Activated CD8-positive, alpha-beta T cell treated with anti-CD3 and anti-CD28 coated beads for 36 hours (primary cell): ENCODE measurements at regions not wholly inside any gene's neighbourhood (a gene's known extent, or its start where the extent isn't known, plus 50 kb on each side); places are given as distances from the start of the nearest gene placed in this dataset.

Experiments used
- ATAC-seq: fragments of 200-7000 bp; cut with Tn5 transposase; one replicate; pipeline ENCODE4 v1.10.0; 2021; ENCODE audit warnings: mild to moderate bottlenecking, moderate library complexity
- CTCF ChIA-PET: fragments of 350-600 bp; sonication (Branson Sonifier 250); formaldehyde crosslinking; loops from one replicate; lab custom pipeline; 2021; ENCODE audit warnings: antibody characterized with exemption; lab: Charles Lee
- POLR2A ChIA-PET: fragments of 350-600 bp; sonication (Branson Sonifier 250); formaldehyde crosslinking; loops from one replicate; lab custom pipeline; 2021; ENCODE audit warnings: antibody characterized with exemption; lab: Charles Lee
- DNase-seq: peaks from one replicate; pipeline ENCODE4 v3.0.0-alpha.2; 2020
- H3K27ac Mint-ChIP-seq: one replicate; pipeline ENCODE4 v1.8.0; 2021; ENCODE audit warnings: mild to moderate bottlenecking, mixed read lengths
- H3K27me3 Mint-ChIP-seq: one replicate; pipeline ENCODE4 v1.8.0; 2021; ENCODE audit warnings: mixed read lengths
- H3K36me3 Mint-ChIP-seq: one replicate; pipeline ENCODE4 v1.8.0; 2021; ENCODE audit warnings: low read depth, mixed read lengths
- H3K4me1 Mint-ChIP-seq: one replicate; pipeline ENCODE4 v1.8.0; 2021; ENCODE audit warnings: low read depth, mixed read lengths
- H3K4me3 Mint-ChIP-seq: one replicate; pipeline ENCODE4 v1.8.0; 2021; ENCODE audit warnings: mild to moderate bottlenecking, moderate library complexity, mixed read lengths
- H3K9me3 Mint-ChIP-seq: one replicate; pipeline ENCODE4 v1.8.0; 2021; ENCODE audit warnings: mixed read lengths
- intact Hi-C: fragments of 100-400 bp; cut with micrococcal nuclease; formaldehyde crosslinking; loops from one replicate; pipeline ENCODE4 v1.10.0; 2022
- TF ChIP-seq, protein P1 (sequence below): fragments of 200-600 bp; IDR thresholded peaks from one replicate; pipeline ENCODE4 v1.8.0; 2022; ENCODE audit warnings: antibody characterized with exemption, mild to moderate bottlenecking

DNA sequence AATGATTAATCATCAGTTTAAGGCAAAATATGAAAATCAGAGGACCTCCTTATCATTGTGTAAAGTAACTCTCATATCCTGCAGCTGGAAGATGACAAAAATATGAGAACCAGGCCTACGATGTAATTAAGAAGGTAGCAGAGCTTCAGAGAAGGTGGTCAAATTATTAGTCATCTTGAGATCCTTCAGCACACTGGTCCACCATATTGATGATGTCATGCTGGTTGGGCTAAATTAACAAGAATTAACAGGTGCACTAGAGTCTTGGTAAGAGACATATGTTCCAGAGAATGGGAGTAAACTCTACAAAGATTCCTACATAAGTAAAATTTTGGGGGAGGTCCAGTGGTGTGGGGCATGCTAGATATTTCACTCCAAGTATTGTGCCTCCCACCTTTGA is 112.8 kb downstream of the OTOR start:
- Mint-ChIP-seq H3K4me1 (no peaks in the 10 kb centered on the region), H3K36me3 (no peaks in the 10 kb centered on the region), H3K4me3 (no peak overlapping the region), H3K9me3 (peaks cover 4% of the 10 kb centered on the region), H3K27me3 (peaks cover 8% of the 10 kb centered on the region), H3K27ac (no peak overlapping the region)
- intact Hi-C loops, result no loop called here
- ChIA-PET CTCF (no interaction called here), POLR2A (no interaction called here)
- DNase-seq, result no peak
- no peak for ATAC-seq
- TF ChIP-seq, protein P1, sequence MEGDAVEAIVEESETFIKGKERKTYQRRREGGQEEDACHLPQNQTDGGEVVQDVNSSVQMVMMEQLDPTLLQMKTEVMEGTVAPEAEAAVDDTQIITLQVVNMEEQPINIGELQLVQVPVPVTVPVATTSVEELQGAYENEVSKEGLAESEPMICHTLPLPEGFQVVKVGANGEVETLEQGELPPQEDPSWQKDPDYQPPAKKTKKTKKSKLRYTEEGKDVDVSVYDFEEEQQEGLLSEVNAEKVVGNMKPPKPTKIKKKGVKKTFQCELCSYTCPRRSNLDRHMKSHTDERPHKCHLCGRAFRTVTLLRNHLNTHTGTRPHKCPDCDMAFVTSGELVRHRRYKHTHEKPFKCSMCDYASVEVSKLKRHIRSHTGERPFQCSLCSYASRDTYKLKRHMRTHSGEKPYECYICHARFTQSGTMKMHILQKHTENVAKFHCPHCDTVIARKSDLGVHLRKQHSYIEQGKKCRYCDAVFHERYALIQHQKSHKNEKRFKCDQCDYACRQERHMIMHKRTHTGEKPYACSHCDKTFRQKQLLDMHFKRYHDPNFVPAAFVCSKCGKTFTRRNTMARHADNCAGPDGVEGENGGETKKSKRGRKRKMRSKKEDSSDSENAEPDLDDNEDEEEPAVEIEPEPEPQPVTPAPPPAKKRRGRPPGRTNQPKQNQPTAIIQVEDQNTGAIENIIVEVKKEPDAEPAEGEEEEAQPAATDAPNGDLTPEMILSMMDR, result no peak

GRCh38 chr20:16861708-16862107 is 113.5 kb downstream of the OTOR start:
- Mint-ChIP-seq H3K4me1 (no peaks in the 10 kb centered on the region), H3K4me3 (no peak overlapping the region), H3K27me3 (peaks cover 8% of the 10 kb centered on the region), H3K27ac (no peak overlapping the region), H3K36me3 (no peaks in the 10 kb centered on the region), H3K9me3 (peaks cover 4% of the 10 kb centered on the region)
- TF ChIP-seq, protein P1, result no peak
- CTCF ChIA-PET, result no interaction called here
- POLR2A ChIA-PET, result no interaction called here
- DNase-seq, result no peak
- intact Hi-C loops, result no loop called here
- no peak for ATAC-seq

DNA sequence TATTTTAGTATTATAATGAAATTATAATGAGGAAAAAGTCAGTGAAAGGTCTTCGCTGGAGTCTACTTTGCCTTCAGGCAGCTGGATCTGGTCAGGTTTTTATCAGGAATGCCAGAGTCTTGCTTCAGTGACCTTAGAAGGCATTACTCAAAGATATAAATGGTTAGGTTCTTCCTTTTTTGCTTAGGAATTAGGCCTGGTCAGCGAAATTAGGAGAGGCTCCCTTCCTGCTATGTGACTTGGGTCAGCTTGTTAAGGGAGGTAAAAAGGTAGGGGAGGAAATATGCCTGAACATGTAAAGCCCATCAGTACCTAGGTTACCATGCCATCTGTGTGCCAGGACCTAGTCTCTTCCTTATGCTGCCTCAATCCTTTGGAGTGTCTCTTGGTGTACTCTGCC is 115.1 kb downstream of the OTOR start:
- ATAC-seq (no peak), DNase-seq (no peak)
- H3K27ac Mint-ChIP-seq, result no peak overlapping the region
- H3K36me3 Mint-ChIP-seq, result no peaks in the 10 kb centered on the region
- peaks cover 6% of the 10 kb centered on the region for H3K27me3 Mint-ChIP-seq
- intact Hi-C loops, result no loop called here
- no peaks in the 10 kb centered on the region for H3K9me3 Mint-ChIP-seq
- ChIA-PET POLR2A (no interaction called here), CTCF (no interaction called here)
- TF ChIP-seq, protein P1, result no peak
- H3K4me3 Mint-ChIP-seq, result no peak overlapping the region
- H3K4me1 Mint-ChIP-seq, result no peaks in the 10 kb centered on the region

DNA sequence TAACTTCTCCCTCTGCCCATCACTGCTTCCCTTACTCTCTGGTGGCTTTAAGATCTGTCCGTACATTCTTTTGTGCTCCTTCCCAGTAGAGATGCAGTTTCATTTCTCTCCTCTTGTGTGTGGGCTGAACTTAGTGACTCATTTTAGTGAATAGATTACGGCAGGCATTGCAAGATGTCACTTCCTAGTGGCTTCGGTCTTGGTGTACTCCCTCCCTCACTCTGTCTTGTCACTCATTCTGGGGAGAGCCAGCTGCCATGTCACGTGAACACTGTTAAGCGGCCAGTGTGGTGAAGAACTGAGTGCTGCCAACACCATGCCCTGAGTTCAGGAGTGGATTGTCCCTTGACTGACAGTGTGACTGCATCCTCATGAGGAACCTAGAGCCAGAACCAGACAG is 115.9 kb downstream of the OTOR start:
- CTCF ChIA-PET, result no interaction called here
- POLR2A ChIA-PET, result no interaction called here
- no peaks in the 10 kb centered on the region for H3K9me3 Mint-ChIP-seq
- H3K36me3 Mint-ChIP-seq, result no peaks in the 10 kb centered on the region
- intact Hi-C loops, result no loop called here
- no peak overlapping the region for H3K27ac Mint-ChIP-seq
- H3K4me1 Mint-ChIP-seq, result no peaks in the 10 kb centered on the region
- DNase-seq (no peak), ATAC-seq (no peak)
- no peak overlapping the region for H3K4me3 Mint-ChIP-seq
- H3K27me3 Mint-ChIP-seq, result no peaks in the 10 kb centered on the region
- TF ChIP-seq, protein P1, result no peak

DNA sequence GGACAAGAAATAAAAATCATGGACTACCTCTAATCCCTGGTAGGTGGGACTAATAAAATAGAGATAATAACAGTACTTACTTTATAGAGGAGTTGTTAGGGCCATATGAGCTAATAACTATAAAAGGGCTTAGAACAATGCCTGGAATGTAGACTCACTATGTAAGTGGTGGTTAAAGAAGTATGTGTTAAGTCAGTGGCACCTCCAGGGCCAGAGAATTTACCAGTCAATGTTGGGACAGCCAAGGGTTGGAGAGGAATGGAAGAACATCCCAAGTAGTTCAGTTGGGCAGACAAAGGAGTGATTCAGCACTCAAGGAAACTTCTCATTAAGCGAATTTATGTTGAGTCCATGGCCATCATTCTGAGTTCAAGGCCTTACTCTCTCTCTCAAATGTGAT is 116.8 kb downstream of the OTOR start:
- DNase-seq, result no peak
- ChIA-PET POLR2A (no interaction called here), CTCF (no interaction called here)
- TF ChIP-seq, protein P1, result no peak
- Mint-ChIP-seq H3K9me3 (no peaks in the 10 kb centered on the region), H3K36me3 (no peaks in the 10 kb centered on the region), H3K27ac (no peak overlapping the region), H3K4me1 (no peaks in the 10 kb centered on the region), H3K27me3 (no peaks in the 10 kb centered on the region), H3K4me3 (no peak overlapping the region)
- ATAC-seq, result no peak
- intact Hi-C loops, result no loop called here
